AG09319 (cell line): ENCODE measurements at regions not wholly inside any gene's neighbourhood (a gene's known extent, or its start where the extent isn't known, plus 50 kb on each side); places are given as distances from the start of the nearest gene placed in this dataset.
"Not testable (repeated sequence)": the region's sequence is repeated elsewhere in the genome, so short reads cannot be mapped to it uniquely, and the experiment has no call there.

Source experiments
- DNase-seq: peaks from one replicate; pipeline ENCODE4 v3.0.0-alpha.2; 2010; ENCODE audit warnings: low read depth; ENCODE audit errors: extremely low read depth
- CTCF ChIP-seq: IDR thresholded peaks from 2 replicates; pipeline ENCODE4 v1.5.1; 2011; ENCODE audit warnings: low read depth, mild to moderate bottlenecking, inconsistent platforms, low read length, moderate library complexity

DNA sequence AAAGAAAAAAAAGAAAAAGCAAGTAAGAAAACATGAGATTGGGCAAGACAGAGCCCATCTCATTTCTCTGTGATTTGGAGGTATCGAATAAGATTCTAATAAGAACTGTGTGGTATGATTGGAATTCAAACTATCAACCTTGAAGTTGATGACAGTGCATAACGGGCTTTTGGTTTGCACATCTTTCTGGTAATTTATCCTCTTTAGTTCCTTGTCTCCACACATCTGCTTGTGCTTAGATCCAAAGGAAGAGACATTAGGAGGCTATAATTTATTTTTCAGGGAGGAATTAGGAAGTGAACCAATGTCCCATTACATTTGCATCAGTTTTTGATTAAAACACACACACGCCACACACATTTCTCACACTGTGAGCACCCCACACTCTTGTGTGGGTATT lies 149.9 kb downstream of the ARSF start:
- TF ChIP-seq CTCF: no peak
- DNase-seq: no peak

DNA sequence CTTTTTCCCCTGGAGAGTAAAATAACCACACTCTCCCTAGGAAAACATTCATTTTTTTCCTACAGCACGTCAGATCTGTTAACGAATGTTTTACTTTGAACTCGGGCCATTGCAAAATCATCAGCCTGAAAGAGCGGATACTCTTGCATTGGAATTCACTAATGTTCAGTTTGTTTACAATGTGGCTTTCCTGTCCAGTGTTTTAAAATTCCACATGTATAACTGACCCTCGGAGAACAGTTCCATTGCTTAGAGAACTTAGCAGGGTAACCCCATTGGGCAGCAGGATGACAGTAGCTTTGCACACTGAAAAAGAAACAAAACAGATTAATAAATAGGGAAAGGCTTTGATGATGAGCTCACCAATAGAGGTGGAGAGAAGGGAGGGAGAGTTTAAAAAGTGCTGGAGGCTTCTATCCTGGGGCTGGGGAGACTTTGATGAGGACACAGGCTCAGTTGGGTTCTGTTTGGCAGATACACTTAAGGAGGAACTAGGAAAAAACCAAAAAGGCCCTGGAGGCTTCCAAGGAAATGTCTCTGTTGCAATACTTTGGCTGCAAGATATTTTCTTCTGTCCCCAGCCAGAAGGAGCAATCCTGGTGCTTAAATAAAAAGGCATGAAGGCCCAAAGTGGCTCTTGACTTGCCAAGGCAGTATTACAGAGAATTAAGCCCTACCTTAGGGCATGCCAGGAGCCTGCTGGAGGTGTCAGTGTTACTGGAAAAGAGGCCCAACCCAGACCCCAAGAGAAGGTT lies 143.1 kb downstream of the ARSF start:
- TF ChIP-seq CTCF: no peak
- DNase-seq: peak; percentile 81

GRCh38 chrX:3181846-3182245 lies 140.6 kb downstream of the ARSF start:
- no peak for TF ChIP-seq CTCF
- DNase-seq: no peak

DNA sequence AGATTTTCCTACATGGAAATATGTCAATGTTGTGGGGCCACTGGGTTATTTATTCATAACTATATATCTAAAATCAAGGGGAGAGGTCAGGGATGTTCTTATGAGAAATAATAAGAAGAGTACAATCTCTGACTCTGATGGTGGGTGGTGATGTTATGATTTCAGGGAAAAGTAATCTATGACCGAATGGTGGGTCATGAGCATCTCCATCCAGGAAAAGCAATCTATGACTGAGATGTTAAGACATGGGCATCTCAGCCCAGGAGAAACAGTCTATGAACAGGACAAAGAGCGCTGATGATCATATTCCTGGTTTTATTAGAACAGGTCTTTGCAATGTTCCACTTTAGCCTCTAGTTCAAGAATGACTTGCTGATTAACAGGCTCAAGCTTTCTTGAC lies 137.1 kb downstream of the ARSF start:
- no peak for DNase-seq

GRCh38 chrX:3177851-3178250 lies 136.6 kb downstream of the ARSF start:
- no peak for DNase-seq
- no peak for TF ChIP-seq CTCF

More for the DNA sequence above, 137.1 kb downstream of the ARSF start:
- no peak for TF ChIP-seq CTCF

DNA sequence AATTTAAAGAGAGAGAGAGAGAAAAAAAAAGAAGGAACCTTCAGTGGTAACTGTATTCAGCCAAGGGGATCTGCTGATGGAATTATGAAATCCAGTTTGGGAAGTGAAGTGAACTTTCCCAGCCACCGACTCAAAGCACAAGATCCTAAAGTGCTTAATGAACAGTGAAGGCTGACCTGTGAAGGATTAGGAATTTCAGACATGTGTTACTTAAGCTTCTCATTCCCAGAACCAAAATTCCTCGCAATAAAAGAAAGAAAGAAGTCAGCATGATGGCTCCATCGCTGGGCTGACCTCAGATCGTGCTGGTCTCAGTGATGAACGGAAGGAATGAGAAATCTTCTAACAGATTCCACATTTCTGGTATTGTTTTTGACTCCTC lies 135.2 kb downstream of the ARSF start:
- peak; percentile 57 for DNase-seq
- no peak for TF ChIP-seq CTCF

DNA sequence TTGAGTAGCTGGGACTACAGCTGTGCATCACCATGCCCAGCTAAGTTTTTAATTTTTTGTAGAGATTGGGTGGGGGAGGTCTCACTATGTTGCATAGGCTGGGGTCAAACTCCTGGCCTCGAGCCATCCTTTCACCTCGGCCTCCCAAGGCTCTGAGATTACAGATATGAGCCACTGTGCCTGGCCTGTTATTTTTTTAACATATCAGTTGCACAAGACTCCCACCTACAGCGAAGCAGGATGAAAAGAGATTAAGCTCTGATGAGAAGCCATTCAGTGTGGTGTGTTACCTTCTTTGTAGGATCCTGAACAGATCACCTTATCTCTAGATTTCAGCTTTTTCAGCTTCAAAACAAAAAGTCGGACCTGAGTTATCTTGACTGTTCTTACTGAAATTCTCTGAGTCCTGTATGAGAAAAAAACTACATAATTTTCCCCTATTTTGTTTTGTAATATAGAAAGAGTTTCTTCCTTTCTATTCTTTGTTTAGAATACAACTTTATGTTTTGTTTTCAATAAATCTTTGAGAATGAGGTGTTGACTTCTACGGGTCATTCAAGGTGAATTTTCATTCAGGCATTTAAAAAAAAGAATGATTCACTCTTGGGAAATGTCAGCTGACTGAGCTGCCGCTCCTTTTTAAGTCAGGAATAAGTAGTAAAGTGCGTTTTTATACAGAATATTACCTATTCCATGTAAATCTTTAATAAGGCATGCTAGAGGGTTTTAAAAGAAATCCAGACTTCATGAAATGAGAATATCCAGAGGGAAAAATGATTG lies 134.6 kb downstream of the ARSF start:
- no peak for DNase-seq

DNA sequence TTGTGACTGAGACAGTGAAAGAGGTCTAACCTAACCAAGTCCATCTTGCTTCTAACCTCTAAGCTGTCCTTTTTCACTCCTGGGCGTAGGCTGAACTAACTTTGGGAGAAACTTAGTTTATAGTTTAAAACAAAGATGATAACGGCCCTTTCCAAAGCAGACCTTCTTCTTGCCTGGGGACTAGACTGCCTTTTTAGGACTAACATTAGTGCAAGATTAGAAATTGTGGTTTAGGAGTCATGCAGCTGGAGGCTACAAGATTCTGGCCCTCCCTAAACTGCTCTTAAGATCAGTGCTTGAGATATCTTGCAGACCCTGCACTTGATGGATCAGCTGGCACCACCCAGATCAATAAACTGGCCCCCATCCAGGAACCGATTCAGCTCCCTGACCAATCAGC lies 130.9 kb downstream of the ARSF start:
- DNase-seq: not testable (repeated sequence)

More for the DNA sequence above, 134.6 kb downstream of the ARSF start:
- no peak for TF ChIP-seq CTCF
